Stimulated activated naive CD8-positive, alpha-beta T cell treated with anti-CD3 and anti-CD28 coated beads, Interleukin-15, amount 100 ng/mL, for 72 hours (primary cell): ENCODE measurements at regions not wholly inside any gene's neighbourhood (a gene's known extent, or its start where the extent isn't known, plus 50 kb on each side); places are given as distances from the start of the nearest gene placed in this dataset.

Experiments used
- ATAC-seq: fragments of 150-1000 bp; cut with Tn5 transposase; 2 replicates; pipeline ENCODE4 v1.10.0; 2021; ENCODE audit warnings: mild to moderate bottlenecking, moderate library complexity
- DNase-seq, 2 donors: peaks; one replicate each; pipeline ENCODE4 v3.0.0; 2021 to 2022
- H3K27ac Mint-ChIP-seq, 2 donors: one replicate each; pipeline ENCODE4 v1.8.0; 2022; ENCODE audit warnings: mild to moderate bottlenecking in 2 of 2, mixed read lengths in 2 of 2, moderate library complexity in 2 of 2
- H3K27me3 Mint-ChIP-seq: one replicate; pipeline ENCODE4 v1.8.0; 2022; ENCODE audit warnings: mixed read lengths
- H3K4me1 Mint-ChIP-seq: one replicate; pipeline ENCODE4 v1.8.0; 2022; ENCODE audit warnings: mild to moderate bottlenecking, mixed read lengths
- H3K4me3 Mint-ChIP-seq, 2 donors: one replicate each; pipeline ENCODE4 v1.8.0; 2022; ENCODE audit warnings: mild to moderate bottlenecking in 2 of 2, mixed read lengths in 2 of 2, moderate library complexity in 1 of 2
- H3K9me3 Mint-ChIP-seq, 2 donors: one replicate each; pipeline ENCODE4 v1.8.0; 2022; ENCODE audit warnings: mixed read lengths in 2 of 2

- ATAC-seq (no peak), DNase-seq (no peak)
- Mint-ChIP-seq H3K27ac (no peak overlapping the region), H3K27me3 (peaks cover 18% of the 10 kb centered on the region), H3K4me1 (no peaks in the 10 kb centered on the region), H3K4me3 (no peak overlapping the region), H3K9me3 (no peaks in the 10 kb centered on the region)
Measured at GRCh38 chr19:33914599-33914998, 117.9 kb downstream of the KCTD15 start.

GRCh38 chr19:33916792-33917191 is 120.1 kb downstream of the KCTD15 start:
- H3K27me3 Mint-ChIP-seq = peaks cover 18% of the 10 kb centered on the region
- no peaks in the 10 kb centered on the region for H3K4me1 Mint-ChIP-seq
- no peak for DNase-seq
- H3K27ac Mint-ChIP-seq = no peak overlapping the region
- no peak overlapping the region for H3K4me3 Mint-ChIP-seq
- H3K9me3 Mint-ChIP-seq = no peaks in the 10 kb centered on the region
- ATAC-seq = no peak

- no peaks in the 10 kb centered on the region for H3K9me3 Mint-ChIP-seq
- H3K27ac Mint-ChIP-seq = no peak overlapping the region
- H3K4me3 Mint-ChIP-seq = no peak overlapping the region
- no peak for DNase-seq
- peaks cover 13% of the 10 kb centered on the region for H3K27me3 Mint-ChIP-seq
- no peak for ATAC-seq
- H3K4me1 Mint-ChIP-seq = no peaks in the 10 kb centered on the region
Measured at GRCh38 chr19:33919291-33919690, 122.6 kb downstream of the KCTD15 start.

- ATAC-seq (no peak), DNase-seq (no peak)
- H3K27me3 Mint-ChIP-seq = peaks cover 16% of the 10 kb centered on the region
- H3K4me1 Mint-ChIP-seq = no peaks in the 10 kb centered on the region
- no peaks in the 10 kb centered on the region for H3K9me3 Mint-ChIP-seq
- H3K4me3 Mint-ChIP-seq = no peak overlapping the region
- no peak overlapping the region for H3K27ac Mint-ChIP-seq
Measured at GRCh38 chr19:33921165-33921564, 124.5 kb downstream of the KCTD15 start.

GRCh38 chr19:33926306-33926705 is 129.6 kb downstream of the KCTD15 start:
- no peak for DNase-seq
- Mint-ChIP-seq H3K9me3 (no peaks in the 10 kb centered on the region), H3K27me3 (peaks cover 29% of the 10 kb centered on the region), H3K4me1 (no peaks in the 10 kb centered on the region), H3K27ac (no peak overlapping the region), H3K4me3 (no peak overlapping the region)
- no peak for ATAC-seq

- Mint-ChIP-seq H3K27ac (no peak overlapping the region), H3K4me3 (no peak overlapping the region), H3K4me1 (no peaks in the 10 kb centered on the region), H3K9me3 (no peaks in the 10 kb centered on the region), H3K27me3 (peaks cover 29% of the 10 kb centered on the region)
- ATAC-seq (no peak), DNase-seq (no peak)
Measured at GRCh38 chr19:33927789-33928457, 131.3 kb downstream of the KCTD15 start.

GRCh38 chr19:33928458-33928950 is 131.8 kb downstream of the KCTD15 start:
- Mint-ChIP-seq H3K27me3 (peaks cover 29% of the 10 kb centered on the region), H3K27ac (no peak overlapping the region), H3K4me3 (no peak overlapping the region), H3K4me1 (no peaks in the 10 kb centered on the region), H3K9me3 (no peaks in the 10 kb centered on the region)
- DNase-seq = no peak
- no peak for ATAC-seq

GRCh38 chr19:33933931-33934330 is 137.3 kb downstream of the KCTD15 start:
- no peak overlapping the region for H3K4me3 Mint-ChIP-seq
- H3K27ac Mint-ChIP-seq = no peak overlapping the region
- no peak for DNase-seq
- H3K27me3 Mint-ChIP-seq = peaks cover 17% of the 10 kb centered on the region
- ATAC-seq = no peak
- no peaks in the 10 kb centered on the region for H3K4me1 Mint-ChIP-seq
- H3K9me3 Mint-ChIP-seq = peaks cover 9 to 12% of the 10 kb centered on the region in 2 donors

- H3K9me3 Mint-ChIP-seq = peaks cover 7 to 10% of the 10 kb centered on the region in 2 donors
- ATAC-seq (no peak), DNase-seq (no peak)
- no peak overlapping the region for H3K4me3 Mint-ChIP-seq
- H3K27ac Mint-ChIP-seq = no peak overlapping the region
- no peaks in the 10 kb centered on the region for H3K4me1 Mint-ChIP-seq
- peaks cover 6% of the 10 kb centered on the region for H3K27me3 Mint-ChIP-seq
Measured at GRCh38 chr19:33938821-33939220, 142.2 kb downstream of the KCTD15 start.

GRCh38 chr19:33941133-33941532 is 144.5 kb downstream of the KCTD15 start:
- Mint-ChIP-seq H3K27ac (no peak overlapping the region), H3K27me3 (no peaks in the 10 kb centered on the region), H3K9me3 (no peaks in the 10 kb centered on the region), H3K4me3 (no peak overlapping the region), H3K4me1 (no peaks in the 10 kb centered on the region)
- DNase-seq (no peak), ATAC-seq (no peak)

- Mint-ChIP-seq H3K9me3 (no peaks in the 10 kb centered on the region), H3K27me3 (peaks cover 9% of the 10 kb centered on the region), H3K27ac (no peak overlapping the region), H3K4me3 (no peak overlapping the region), H3K4me1 (no peaks in the 10 kb centered on the region)
- ATAC-seq (no peak), DNase-seq (no peak)
Measured at GRCh38 chr19:33946535-33947264, 150.0 kb downstream of the KCTD15 start.

- Mint-ChIP-seq H3K4me3 (no peak overlapping the region), H3K27me3 (peaks cover 9% of the 10 kb centered on the region), H3K9me3 (no peaks in the 10 kb centered on the region), H3K4me1 (no peaks in the 10 kb centered on the region), H3K27ac (no peak overlapping the region)
- DNase-seq (no peak), ATAC-seq (no peak)
Measured at GRCh38 chr19:33947265-33947964, 150.7 kb downstream of the KCTD15 start.

GRCh38 chr19:33948651-33949335 is 152.1 kb downstream of the KCTD15 start:
- no peaks in the 10 kb centered on the region for H3K4me1 Mint-ChIP-seq
- H3K4me3 Mint-ChIP-seq = no peak overlapping the region
- H3K27ac Mint-ChIP-seq = no peak overlapping the region

GRCh38 chr19:33950091-33950750 is 153.6 kb downstream of the KCTD15 start:
- DNase-seq = no peak
- ATAC-seq = no peak
- Mint-ChIP-seq H3K27me3 (peaks cover 9% of the 10 kb centered on the region), H3K27ac (no peak overlapping the region), H3K4me3 (no peak overlapping the region), H3K9me3 (no peaks in the 10 kb centered on the region), H3K4me1 (no peaks in the 10 kb centered on the region)

More at GRCh38 chr19:33948651-33949335, 152.1 kb downstream of the KCTD15 start:
- H3K27me3 Mint-ChIP-seq = peaks cover 9% of the 10 kb centered on the region
- ATAC-seq = no peak
- DNase-seq = no peak
- no peaks in the 10 kb centered on the region for H3K9me3 Mint-ChIP-seq

GRCh38 chr19:33953023-33953422 is 156.4 kb downstream of the KCTD15 start:
- ATAC-seq = no peak
- H3K27ac Mint-ChIP-seq = no peak overlapping the region
- H3K9me3 Mint-ChIP-seq = no peaks in the 10 kb centered on the region
- peaks cover 9% of the 10 kb centered on the region for H3K27me3 Mint-ChIP-seq
- no peak overlapping the region for H3K4me3 Mint-ChIP-seq
- H3K4me1 Mint-ChIP-seq = no peaks in the 10 kb centered on the region
- no peak for DNase-seq
